GM12878 (cell line): ENCODE measurements at regions not wholly inside any gene's neighbourhood (a gene's known extent, or its start where the extent isn't known, plus 50 kb on each side); places are given as distances from the start of the nearest gene placed in this dataset.
"Not testable (repeated sequence)": the region's sequence is repeated elsewhere in the genome, so short reads cannot be mapped to it uniquely, and the experiment has no call there.

ENCODE experiments used
- ATAC-seq: fragments of 200-7000 bp; cut with Tn5 transposase; 3 replicates; pipeline ENCODE4 v1.9.1; 2020; ENCODE audit warnings: mild to moderate bottlenecking, moderate library complexity
- BruUV-seq: library from RNA; stranded (reverse); fragments of 400-500 nt; replicated peaks from 2 replicates; lab custom pipeline; 2021; lab: Mats Ljungman, UMichigan
- CTCF ChIA-PET: fragments of 300-600 bp; sonication (Branson Sonifier 250); formaldehyde crosslinking; extraction: SDS; loops from one replicate; lab custom pipeline; 2021; ENCODE audit warnings: inconsistent platforms; lab: Yijun Ruan, JAX
- POLR2A ChIA-PET: fragments of 350-600 bp; formaldehyde crosslinking; extraction: SDS; loops from one replicate; lab custom pipeline; 2021; ENCODE audit warnings: inconsistent platforms; lab: Charles Lee
- RAD21 ChIA-PET: fragments of 300-600 bp; sonication (Branson Sonifier 250); formaldehyde crosslinking; loops from one replicate; lab custom pipeline; 2023; ENCODE audit warnings: antibody characterized with exemption; ENCODE audit not compliant: unreplicated experiment; lab: Charles Lee
- SMC1A ChIA-PET: fragments of 300-600 bp; sonication (Branson Sonifier 250); formaldehyde crosslinking; loops from one replicate; lab custom pipeline; 2023; ENCODE audit not compliant: unreplicated experiment, uncharacterized antibody; lab: Charles Lee
- DNase-seq: peaks from one replicate; pipeline ENCODE4 v3.0.0-alpha.2; 2011; ENCODE audit warnings: low read depth, low spot score
- FAIRE-seq: peaks from 3 replicates; lab custom pipeline; 2011; peaks lifted over from hg19 to GRCh38; lab: Jason Lieb, UNC
- H2AFZ ChIP-seq: 2 replicates; pipeline ENCODE4 v1.6.0; 2011; ENCODE audit warnings: low read depth, low read length, control low read depth; ENCODE audit not compliant: control insufficient read depth
- H3K27ac ChIP-seq: 2 replicates; pipeline ENCODE4 v1.5.1; 2011; ENCODE audit warnings: control low read depth; ENCODE audit not compliant: control insufficient read depth, insufficient read depth
- H3K27me3 ChIP-seq, 2 experiments: replicated peaks in 1 of 2; 2 replicates each; pipeline versions ENCODE4 v1.6.0 to v1.6.1; 2011; ENCODE audit warnings: low read length in 1 of 2; ENCODE audit not compliant: control insufficient read depth in 2 of 2, insufficient read depth in 2 of 2
- H3K36me3 ChIP-seq, 2 experiments: 2 replicates each; pipeline ENCODE4 v1.5.1; 2011; ENCODE audit warnings: low read length in 1 of 2; ENCODE audit not compliant: control insufficient read depth in 2 of 2, insufficient read depth in 2 of 2
- H3K4me1 ChIP-seq: 2 replicates; pipeline ENCODE4 v1.6.1; 2011; ENCODE audit warnings: mild to moderate bottlenecking, low read length, moderate library complexity, mixed read lengths; ENCODE audit not compliant: control insufficient read depth, insufficient read depth
- H3K4me2 ChIP-seq: 2 replicates; pipeline ENCODE4 v1.6.0; 2011; ENCODE audit warnings: control low read depth; ENCODE audit not compliant: control insufficient read depth, insufficient read depth
- H3K4me3 ChIP-seq: fragments of 200-600 bp; sonication (generic); 2 replicates; pipeline ENCODE4 v1.5.1; 2016
- H3K79me2 ChIP-seq: 2 replicates; pipeline ENCODE4 v1.6.0; 2011; ENCODE audit warnings: low read length; ENCODE audit not compliant: control insufficient read depth, insufficient read depth
- H3K9ac ChIP-seq: 2 replicates; pipeline ENCODE4 v1.8.0; 2011; ENCODE audit warnings: low read length, control low read depth, mixed read lengths; ENCODE audit not compliant: control insufficient read depth, insufficient read depth
- H3K9me3 ChIP-seq: replicated peaks from 3 replicates; pipeline ENCODE4 v1.5.1; 2011; ENCODE audit warnings: mild to moderate bottlenecking, low read length; ENCODE audit not compliant: control insufficient read depth, insufficient read depth
- H4K20me1 ChIP-seq: 2 replicates; pipeline ENCODE4 v1.6.0; 2011; ENCODE audit not compliant: control insufficient read depth, insufficient read depth
- BACH1 ChIP-seq: fragments of 450-650 bp; IDR thresholded peaks from 2 replicates; pipeline ENCODE4 v1.6.1; 2017; ENCODE audit warnings: mild to moderate bottlenecking, borderline replicate concordance
- CEBPB ChIP-seq, 2 experiments: fragments of 150-350 bp in 1 of 2; IDR thresholded peaks; 2 replicates each; pipeline ENCODE4 v1.6.1; 2012 to 2014; ENCODE audit warnings: low read depth in 2 of 2, low read length in 2 of 2, borderline replicate concordance in 1 of 2, inconsistent platforms in 1 of 2
- GATAD2B ChIP-seq: fragments of 450-650 bp; conservative IDR thresholded peaks from 2 replicates; pipeline ENCODE4 v1.6.1; 2017; ENCODE audit warnings: low read depth, mild to moderate bottlenecking, moderate library complexity
- IRF4 ChIP-seq: IDR thresholded peaks from 2 replicates; pipeline ENCODE4 v1.6.1; 2011; ENCODE audit warnings: low read depth, low read length
- KLF5 ChIP-seq: fragments of 450-650 bp; IDR thresholded peaks from 2 replicates; pipeline ENCODE4 v1.6.1; 2014; ENCODE audit warnings: mild to moderate bottlenecking; ENCODE audit not compliant: partially characterized antibody
- MYB ChIP-seq: fragments of 150-350 bp; IDR thresholded peaks from 2 replicates; pipeline ENCODE4 v1.6.1; 2014; ENCODE audit warnings: mild to moderate bottlenecking, low read depth, low read length, borderline replicate concordance
- NRF1 ChIP-seq: conservative IDR thresholded peaks from 2 replicates; pipeline ENCODE4 v1.6.1; 2011; ENCODE audit warnings: mild to moderate bottlenecking, low read depth, low read length, improper control_type of control experiment
- TAF1 ChIP-seq: IDR thresholded peaks from 2 replicates; pipeline ENCODE4 v1.6.1; 2011; ENCODE audit warnings: mild to moderate bottlenecking, low read depth, low read length, borderline replicate concordance
- TCF3 ChIP-seq: IDR thresholded peaks from 2 replicates; pipeline ENCODE4 v1.6.1; 2012; ENCODE audit warnings: low read depth, mild to moderate bottlenecking, low read length, borderline replicate concordance; ENCODE audit not compliant: insufficient read depth
- WGBS: methylation state at CpG from one replicate; pipeline ENCODE4 v1.1.6; 2016; ENCODE audit warnings: low lambda C conversion rate; ENCODE audit not compliant: insufficient replicate concordance, insufficient coverage; ENCODE audit errors: missing lambda C conversion rate; 5-methylcytosine and 5-hydroxymethylcytosine counted together
- in situ Hi-C: fragments of 300-500 bp; cut with MboI; formaldehyde crosslinking; loops from 9 replicates; pipeline ENCODE4 v1.14.3; 2018; ENCODE audit warnings: mixed read lengths
- intact Hi-C: fragments of 100-400 bp; cut with micrococcal nuclease; formaldehyde crosslinking; loops from one replicate; pipeline ENCODE4 v1.14.2; 2022; ENCODE audit not compliant: unreplicated experiment
- TF ChIP-seq, protein P1 (sequence below): fragments of 450-650 bp; IDR thresholded peaks from 2 replicates; pipeline ENCODE4 v1.6.1; 2017; ENCODE audit warnings: mild to moderate bottlenecking, low read depth, inconsistent platforms; ENCODE audit not compliant: poor library complexity, severe bottlenecking
- TF ChIP-seq, protein P2 (sequence below), 3 experiments: IDR thresholded peaks in 2 of 3; conservative IDR thresholded peaks in 1 of 3; 2 replicates each; pipeline ENCODE4 v1.5.1; 2011; ENCODE audit warnings: low read depth in 3 of 3, low read length in 3 of 3, mild to moderate bottlenecking in 3 of 3, control low read depth in 2 of 3, moderate library complexity in 2 of 3, inconsistent platforms in 1 of 3, mixed read lengths in 1 of 3; ENCODE audit not compliant: control insufficient read depth in 2 of 3, insufficient read depth in 1 of 3; ENCODE audit errors: extremely low read depth in 1 of 3

DNA sequence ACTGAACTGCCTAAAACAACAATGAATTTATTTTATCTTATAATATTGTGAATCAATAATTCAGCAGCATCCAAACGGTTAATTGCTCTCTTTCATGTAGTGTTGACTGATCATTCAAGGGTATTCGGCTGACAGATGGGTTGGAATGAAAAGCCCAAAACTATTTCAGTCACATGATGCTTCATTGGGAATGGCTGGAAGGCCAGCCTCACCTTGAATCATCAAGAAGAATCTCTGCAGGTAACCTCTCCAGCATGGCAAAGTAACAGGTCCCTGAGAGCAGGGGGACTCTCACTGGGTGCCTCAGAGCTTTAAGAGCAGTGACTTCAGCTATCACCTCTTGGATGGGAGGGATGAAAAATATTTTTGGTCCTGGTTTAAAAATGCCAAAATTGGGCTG lies 1395.7 kb downstream of the OLFM4 start (continued):
- TF ChIP-seq TCF3 (no peak), GATAD2B (no peak), NRF1 (no peak), MYB (no peak)
- TF ChIP-seq, protein P1, sequence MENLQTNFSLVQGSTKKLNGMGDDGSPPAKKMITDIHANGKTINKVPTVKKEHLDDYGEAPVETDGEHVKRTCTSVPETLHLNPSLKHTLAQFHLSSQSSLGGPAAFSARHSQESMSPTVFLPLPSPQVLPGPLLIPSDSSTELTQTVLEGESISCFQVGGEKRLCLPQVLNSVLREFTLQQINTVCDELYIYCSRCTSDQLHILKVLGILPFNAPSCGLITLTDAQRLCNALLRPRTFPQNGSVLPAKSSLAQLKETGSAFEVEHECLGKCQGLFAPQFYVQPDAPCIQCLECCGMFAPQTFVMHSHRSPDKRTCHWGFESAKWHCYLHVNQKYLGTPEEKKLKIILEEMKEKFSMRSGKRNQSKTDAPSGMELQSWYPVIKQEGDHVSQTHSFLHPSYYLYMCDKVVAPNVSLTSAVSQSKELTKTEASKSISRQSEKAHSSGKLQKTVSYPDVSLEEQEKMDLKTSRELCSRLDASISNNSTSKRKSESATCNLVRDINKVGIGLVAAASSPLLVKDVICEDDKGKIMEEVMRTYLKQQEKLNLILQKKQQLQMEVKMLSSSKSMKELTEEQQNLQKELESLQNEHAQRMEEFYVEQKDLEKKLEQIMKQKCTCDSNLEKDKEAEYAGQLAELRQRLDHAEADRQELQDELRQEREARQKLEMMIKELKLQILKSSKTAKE, result no peak
- TF ChIP-seq, all 136 proteins: peak for 0

DNA sequence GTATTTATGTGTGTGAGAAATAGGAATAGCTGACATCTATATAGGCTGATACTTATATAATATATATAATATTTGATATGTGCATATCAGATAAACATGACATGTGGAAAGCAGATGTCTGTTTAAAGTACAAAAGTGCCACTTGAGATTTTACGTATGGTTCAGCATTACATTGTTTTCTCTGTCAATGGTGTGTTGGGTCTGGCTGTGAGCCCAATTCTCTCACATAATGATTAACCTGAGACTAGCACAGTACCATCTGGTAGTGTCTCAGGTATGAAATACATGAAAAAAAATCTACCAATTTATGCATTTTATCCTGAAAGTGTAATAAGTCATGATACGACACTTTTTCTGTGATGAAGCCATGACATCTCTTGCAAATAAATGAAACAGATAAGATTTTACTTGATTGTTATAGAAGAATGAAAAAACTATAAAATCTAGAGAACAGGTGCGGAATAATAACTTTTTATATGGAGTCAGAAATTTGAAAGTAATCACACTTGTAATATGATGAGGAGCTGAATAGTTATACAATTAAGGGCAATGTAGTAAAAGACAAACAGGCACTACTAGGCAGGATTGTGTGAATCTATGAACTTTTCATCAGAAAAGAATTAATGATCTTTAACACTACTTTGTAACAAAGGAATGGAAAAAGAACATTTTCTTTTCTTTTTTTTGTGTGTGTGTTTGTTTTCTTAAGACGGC lies 1405.0 kb downstream of the OLFM4 start:
- no peak for ATAC-seq
- CTCF ChIA-PET, result no interaction called here
- Histone ChIP-seq H3K4me1 (no peaks in the 10 kb centered on the region), H3K4me2 (no peak overlapping the region), H3K4me3 (no peak overlapping the region), H2AFZ (no peak overlapping the region), H3K9ac (no peak overlapping the region), H3K27ac (no peak overlapping the region), H4K20me1 (no peaks in the 10 kb centered on the region), H3K27me3 (no peaks in the 10 kb centered on the region), H3K79me2 (no peaks in the 10 kb centered on the region), H3K36me3 (no peaks in the 10 kb centered on the region), H3K9me3 (no peaks in the 10 kb centered on the region)
- BruUV-seq, result no TSS peak
- no peak for FAIRE-seq
- DNase-seq, result no peak
- RAD21 ChIA-PET, result no interaction called here
- POLR2A ChIA-PET, result no interaction called here
- TF ChIP-seq CEBPB (IDR thresholded peaks at IDR 0.05; ENCODE audit: borderline replicate concordance in 1 of 2, low read depth in 2 of 2, low read length in 2 of 2), result no peak
- TF ChIP-seq KLF5, result no peak
- TF ChIP-seq, protein P2, sequence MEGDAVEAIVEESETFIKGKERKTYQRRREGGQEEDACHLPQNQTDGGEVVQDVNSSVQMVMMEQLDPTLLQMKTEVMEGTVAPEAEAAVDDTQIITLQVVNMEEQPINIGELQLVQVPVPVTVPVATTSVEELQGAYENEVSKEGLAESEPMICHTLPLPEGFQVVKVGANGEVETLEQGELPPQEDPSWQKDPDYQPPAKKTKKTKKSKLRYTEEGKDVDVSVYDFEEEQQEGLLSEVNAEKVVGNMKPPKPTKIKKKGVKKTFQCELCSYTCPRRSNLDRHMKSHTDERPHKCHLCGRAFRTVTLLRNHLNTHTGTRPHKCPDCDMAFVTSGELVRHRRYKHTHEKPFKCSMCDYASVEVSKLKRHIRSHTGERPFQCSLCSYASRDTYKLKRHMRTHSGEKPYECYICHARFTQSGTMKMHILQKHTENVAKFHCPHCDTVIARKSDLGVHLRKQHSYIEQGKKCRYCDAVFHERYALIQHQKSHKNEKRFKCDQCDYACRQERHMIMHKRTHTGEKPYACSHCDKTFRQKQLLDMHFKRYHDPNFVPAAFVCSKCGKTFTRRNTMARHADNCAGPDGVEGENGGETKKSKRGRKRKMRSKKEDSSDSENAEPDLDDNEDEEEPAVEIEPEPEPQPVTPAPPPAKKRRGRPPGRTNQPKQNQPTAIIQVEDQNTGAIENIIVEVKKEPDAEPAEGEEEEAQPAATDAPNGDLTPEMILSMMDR (IDR thresholded peaks at IDR 0.05 in 2 of 3, conservative IDR thresholded peaks at IDR 0.05 in 1 of 3; ENCODE audit: control insufficient read depth in 2 of 3, extremely low read depth in 1 of 3, insufficient read depth in 1 of 3, low read depth in 3 of 3, low read length in 3 of 3), result no peak
- TF ChIP-seq BACH1, result no peak
- TF ChIP-seq IRF4, result no peak
- no peak for TF ChIP-seq TAF1
- 82% methylated on average over 4 of the region's 4 CpGs for WGBS
- in situ Hi-C loops, result no loop called here
- intact Hi-C loops, result no loop called here
- SMC1A ChIA-PET, result no interaction called here

DNA sequence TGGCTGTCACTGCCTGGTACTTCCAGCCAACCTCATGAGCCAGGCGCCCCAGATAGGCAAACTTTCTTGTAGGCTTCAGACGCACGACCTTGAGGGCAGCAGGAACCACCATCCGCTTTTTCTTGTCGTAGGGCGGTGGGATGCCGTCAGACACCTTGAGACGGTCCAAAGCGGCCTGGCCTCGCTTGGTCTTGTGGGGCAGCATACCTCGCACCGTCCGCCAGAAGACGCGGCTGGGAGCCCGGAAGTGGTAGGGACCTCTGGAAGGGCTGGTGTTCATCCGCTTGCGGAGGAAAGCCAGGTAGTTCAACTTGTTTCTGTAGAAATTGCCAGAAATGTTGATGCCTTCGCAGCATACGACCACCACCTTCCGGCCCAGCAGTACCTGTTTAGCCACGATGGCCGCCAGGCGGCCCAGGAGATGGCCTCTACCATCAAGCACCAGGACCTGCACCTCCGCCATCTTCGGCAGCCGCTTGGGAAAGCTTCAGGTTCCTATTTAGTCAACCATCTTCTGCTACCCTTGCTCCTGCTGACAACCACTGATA lies 1412.3 kb downstream of the OLFM4 start:
- H3K4me1 ChIP-seq, H3K9ac ChIP-seq, H3K4me2 ChIP-seq, RAD21 ChIA-PET, SMC1A ChIA-PET, H3K27ac ChIP-seq, H3K36me3 ChIP-seq, H3K27me3 ChIP-seq, FAIRE-seq, POLR2A ChIA-PET, CTCF ChIA-PET, H3K4me3 ChIP-seq, H2AFZ ChIP-seq, H4K20me1 ChIP-seq, ATAC-seq, intact Hi-C loops, in situ Hi-C loops, H3K79me2 ChIP-seq, H3K9me3 ChIP-seq, DNase-seq, BruUV-seq: not testable (repeated sequence)
- 70% methylated on average over 26 of the region's 27 CpGs for WGBS
